ENCODE measurements at regions not wholly inside any gene's neighbourhood (a gene's known extent, or its start where the extent isn't known, plus 50 kb on each side); places are given as distances from the start of the nearest gene placed in this dataset.
"Not testable (repeated sequence)": the region's sequence is repeated elsewhere in the genome, so short reads cannot be mapped to it uniquely, and the experiment has no call there.

DNA sequence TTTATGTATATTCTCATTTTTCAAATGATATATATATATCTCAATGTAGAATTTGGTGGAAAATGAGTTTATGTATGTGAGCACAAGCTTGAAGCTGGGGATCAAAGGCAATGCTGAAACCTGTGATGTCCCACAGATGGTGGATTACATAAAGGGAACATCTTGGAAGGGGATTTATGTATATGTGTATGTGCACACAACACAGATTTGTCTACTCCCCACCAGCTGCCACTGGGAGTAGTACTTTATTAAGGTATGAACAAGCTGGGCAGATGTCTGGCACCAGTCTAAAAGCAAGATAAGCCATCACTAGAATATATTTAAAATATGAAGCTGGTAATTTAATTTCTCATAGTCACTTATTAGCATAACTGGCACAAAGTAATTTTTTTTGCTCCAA lies 895.6 kb downstream of the SLC6A15 start:
- no peak for DNase-seq

DNA sequence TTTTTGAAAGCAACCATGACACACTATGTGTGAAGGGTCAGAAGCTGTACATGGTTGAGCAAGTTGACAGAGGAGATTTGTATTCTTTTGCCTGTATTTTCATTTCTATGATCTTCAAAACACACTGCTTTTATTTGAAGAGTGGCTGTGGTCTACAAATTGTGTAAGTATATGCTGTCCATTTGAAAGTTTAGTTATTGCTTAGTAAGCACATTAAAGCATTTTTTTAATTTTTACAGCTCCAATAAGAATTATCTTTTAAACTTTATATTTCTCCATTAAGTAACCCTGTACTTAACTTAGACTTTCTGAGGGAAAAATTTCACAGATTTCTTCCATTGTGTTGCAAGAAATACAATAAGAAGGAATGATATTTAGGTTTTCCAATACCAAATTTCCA lies 915.2 kb downstream of the SLC6A15 start:
- no peak for DNase-seq

DNA sequence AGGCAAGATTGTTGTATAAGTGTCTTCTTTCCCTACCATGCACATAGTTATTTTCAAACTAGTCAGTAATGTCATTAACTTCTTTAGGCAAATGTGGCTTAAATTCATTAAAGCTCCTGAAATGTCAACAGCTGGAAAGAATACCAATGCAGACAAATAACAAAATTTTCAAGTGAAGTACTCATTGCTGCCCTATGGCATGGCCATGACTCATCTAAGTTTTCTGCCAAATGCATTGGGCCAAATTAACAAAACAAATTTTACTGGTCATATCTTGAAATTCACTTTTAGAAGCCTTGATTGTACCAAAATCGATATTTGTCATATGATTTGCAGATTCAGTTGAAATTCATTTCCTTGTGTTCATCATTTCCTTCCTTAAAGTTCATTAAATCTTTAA lies 915.9 kb downstream of the SLC6A15 start:
- DNase-seq: no peak

DNA sequence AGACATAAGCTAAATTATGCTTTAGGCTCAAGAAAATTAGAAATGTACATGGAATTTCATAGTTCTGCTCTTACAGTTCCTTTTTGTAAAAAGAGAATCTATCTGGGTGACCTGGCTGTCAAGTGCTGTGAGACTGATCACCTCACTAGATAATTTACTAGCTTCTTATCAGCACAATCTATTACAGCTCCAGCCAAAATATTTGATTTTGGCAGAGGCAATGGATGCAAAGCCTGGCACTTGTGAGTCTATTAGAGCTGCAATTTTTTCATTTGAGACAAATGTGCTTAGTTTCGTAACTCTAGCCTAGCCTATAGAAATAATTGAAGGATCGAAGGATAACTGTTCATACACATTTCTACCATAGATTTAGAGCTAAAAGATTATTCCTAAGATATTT lies 927.5 kb downstream of the SLC6A15 start:
- no peak for DNase-seq

DNA sequence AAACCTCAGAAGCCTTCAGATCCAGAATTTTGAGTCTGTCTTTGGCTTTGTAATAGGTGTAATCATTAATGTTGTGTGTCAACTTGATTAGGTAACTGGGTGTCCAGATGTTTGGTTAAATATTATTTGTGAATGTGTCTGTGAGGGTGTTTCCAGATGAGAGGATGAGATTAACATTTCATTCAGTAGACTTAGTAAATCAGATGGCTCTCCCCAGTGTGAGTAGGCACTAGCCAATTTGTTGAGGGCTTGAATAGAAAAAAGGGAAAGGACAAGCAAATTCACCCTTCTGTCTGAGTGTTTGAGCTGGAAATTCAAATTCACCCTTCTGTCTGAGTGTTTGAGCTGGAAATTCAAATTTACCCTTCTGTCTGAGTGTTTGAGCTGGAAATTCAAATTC lies 932.2 kb downstream of the SLC6A15 start:
- no peak for DNase-seq

DNA sequence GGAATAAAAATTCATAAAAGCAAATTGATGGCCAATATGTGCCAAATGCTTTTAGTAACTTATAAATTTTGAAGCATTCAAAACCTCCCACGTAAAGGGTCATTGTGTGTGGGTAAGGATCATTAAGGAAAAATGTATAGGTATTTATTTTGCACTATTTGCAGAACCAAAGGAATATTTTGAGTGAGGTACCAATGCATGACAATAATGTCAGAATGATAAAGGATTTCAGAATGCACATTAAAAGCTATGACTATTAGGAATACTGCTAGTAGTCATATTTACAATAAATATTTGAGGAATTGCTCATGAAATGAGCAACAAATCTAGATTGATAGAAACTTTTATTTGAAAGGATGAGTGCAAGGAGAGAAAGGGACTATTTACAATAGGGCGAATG lies 932.8 kb downstream of the SLC6A15 start:
- DNase-seq: no peak

DNA sequence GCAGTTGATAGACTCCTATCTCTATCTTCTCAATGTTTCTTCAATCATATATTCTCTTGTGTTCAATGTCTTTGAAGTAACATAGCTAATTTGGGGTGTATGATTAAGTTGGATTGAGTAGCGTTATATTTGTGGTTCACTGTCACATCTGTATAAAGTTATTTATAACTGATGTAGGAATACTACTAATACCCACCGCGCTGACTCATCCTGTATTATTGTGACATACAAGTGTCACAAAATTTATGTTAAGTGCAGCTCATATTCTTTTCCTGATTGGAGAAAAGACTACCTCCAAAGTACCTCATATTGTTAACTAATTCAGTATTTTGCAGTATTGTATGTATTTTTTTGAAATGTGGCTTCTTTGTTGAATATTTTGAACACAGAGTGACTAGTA lies 940.8 kb downstream of the SLC6A15 start:
- DNase-seq: no peak

DNA sequence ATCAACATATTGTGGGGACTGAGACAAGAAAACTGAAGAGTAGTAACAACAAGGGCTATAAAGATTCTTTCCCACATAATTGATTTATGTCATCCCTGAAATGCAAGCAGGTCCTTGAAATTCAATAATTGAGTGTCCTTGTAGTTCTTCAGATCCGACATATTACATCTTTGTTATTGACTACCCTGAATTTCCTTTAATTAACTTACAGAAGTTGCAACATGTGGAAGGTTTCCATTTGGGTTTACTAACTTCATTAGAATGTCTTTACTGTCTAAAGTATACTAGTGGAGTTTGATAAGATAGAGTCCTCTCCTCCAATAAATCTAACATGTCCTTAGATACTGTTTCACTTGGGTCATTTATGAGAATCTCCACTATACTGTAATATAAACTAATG lies 951.8 kb downstream of the SLC6A15 start:
- no peak for DNase-seq

DNA sequence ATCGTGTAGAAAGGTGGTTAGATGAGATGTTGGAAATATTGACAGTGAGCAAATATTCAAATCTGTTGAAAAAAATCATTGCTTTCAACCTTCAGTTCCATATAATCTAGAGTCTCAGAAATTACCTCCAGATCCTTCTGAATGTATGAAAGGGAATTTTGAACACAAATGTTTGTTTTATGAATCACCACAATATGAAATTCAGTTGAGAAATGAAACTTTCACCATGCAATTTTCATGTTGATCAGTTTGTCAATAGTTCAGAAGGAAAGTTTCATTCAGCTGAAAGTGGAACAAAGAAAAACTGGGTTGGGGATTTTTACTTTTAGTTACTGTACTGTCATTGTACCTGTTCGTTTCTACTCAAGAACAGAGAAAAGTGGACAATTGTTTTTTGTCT lies 953.6 kb downstream of the SLC6A15 start:
- DNase-seq: no peak

DNA sequence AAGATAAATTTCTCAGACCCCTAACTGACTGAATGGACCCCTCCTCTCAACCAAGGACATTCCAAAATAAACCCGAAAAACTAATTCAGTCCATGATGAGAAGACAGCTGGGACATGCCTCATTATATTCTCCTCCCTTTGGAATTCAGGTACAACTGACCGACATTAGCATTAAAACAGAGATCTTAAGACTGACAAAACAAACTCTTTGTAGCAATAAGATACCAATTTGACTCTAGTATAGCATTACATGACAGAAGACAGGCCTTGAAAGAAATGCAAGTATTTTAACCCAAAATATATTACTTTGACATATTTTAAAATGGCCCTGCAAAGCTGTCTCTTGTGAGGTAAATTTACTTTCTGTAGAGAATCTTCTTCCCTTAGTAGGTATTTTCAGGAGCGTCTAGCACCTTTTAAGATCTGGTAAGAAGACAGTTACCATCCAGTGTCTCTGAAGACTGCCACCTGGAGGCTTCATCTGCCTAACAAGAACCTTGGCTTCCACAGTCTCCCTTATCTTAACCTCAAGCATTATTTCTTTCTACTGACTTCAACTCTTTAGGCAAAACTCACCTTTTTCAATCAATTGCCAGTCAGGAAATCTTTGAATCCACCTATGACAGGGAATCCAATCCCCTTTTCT lies 957.5 kb downstream of the SLC6A15 start:
- no peak for DNase-seq

DNA sequence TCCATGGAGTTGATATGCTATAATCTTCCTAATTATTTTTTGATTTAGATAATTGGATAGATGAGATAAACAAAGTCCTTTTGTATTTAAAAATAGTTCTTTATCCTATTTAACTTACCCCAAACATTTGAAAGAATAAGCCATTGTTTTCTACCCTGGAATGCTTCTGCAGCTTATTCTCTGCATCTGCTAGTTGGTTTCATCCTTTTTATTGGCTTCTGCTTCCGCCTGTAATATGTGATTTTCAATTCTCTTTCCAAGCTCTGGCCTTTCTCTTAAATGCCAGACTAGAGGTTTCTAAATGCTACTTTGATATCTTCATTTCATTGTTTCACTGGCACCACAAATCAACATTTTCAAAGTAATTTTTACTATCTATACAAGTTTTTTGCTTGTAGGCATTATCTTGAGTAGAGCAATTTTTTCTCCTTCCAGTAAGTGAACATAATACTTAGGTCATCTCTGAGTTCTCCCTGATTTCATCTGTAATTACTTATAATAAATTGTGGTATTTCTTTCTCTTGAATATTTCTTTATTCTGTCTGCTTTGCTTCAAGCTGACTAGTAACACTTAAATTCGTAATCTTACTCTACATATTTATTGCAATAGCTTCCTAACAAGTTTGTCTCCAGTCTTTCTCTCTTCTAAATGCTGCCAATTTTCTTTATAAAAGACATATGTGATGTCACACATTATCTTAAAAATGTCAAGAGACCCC lies 958.4 kb downstream of the SLC6A15 start:
- no peak for DNase-seq

DNA sequence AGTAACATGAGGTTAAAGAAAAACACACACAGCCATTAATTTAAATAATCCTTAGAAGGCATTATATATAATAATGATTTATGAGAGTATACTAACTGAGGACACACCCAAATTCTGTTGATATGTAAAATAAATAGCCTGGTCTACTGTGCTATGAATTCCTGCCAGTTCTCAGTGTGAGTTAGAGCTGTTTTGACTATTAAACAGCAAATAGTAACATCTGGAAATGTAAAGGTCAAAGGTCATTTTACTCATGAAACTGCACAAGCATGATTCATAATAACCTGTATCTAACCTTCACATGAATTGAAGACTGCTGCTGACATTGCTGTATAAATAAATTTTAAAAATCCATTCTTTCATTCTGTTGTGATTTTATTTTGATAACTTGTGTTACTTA lies 966.7 kb downstream of the SLC6A15 start:
- no peak for DNase-seq

DNA sequence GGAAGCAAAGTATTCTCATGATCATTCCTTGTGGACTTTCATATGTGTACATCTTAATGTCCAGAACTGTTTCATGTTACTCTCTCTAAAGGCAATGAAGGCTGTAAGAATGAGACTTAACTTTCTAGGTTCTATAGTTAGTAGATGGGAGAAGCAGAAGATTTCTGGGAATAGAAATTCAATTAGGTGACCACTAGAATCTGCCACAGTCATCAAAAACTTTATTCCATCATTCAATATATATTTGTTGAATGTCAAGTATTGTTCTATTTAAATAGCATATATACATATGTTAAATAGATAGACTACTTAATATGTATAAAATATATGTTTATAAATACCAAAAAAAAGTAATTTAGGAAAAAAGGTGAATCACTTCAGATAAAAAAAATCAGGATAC lies 972.9 kb downstream of the SLC6A15 start:
- DNase-seq: no peak

DNA sequence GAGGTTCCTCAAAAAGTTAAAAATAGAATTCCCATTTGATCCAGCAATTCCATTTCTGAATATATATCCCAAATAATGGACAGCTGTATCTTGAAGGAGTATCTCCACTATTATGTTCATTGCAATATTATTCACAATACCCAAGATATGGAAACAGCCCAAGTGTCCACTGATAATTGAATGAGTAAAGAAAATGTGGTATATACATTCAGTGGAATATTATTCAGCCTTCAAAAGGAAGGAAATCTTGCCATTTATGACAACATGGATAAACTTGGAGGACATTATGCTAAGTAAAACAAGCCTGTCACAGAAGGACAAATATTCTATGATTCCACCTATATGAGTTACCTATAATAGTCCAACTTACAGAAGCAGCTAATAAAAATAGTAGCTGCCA lies 979.0 kb downstream of the SLC6A15 start:
- no peak for DNase-seq

DNA sequence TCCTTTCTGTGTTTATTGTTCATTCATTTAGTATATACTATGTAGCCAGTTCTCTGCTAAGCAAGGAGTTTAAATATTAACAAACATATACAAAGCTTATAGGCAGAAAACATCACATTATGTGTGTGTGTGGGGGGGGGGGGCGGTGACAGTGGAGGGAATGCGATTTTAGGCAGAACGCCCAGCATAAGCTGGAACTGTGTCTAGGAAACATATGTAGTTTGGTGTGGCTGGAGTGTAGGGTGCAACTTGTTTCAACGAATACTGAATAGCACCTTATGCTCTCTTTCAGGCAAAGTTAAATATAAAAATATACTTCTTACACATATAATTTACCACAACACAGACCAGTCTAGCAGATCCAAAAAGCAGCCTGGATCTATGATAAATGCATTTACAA lies 980.6 kb downstream of the SLC6A15 start:
- DNase-seq: no peak

DNA sequence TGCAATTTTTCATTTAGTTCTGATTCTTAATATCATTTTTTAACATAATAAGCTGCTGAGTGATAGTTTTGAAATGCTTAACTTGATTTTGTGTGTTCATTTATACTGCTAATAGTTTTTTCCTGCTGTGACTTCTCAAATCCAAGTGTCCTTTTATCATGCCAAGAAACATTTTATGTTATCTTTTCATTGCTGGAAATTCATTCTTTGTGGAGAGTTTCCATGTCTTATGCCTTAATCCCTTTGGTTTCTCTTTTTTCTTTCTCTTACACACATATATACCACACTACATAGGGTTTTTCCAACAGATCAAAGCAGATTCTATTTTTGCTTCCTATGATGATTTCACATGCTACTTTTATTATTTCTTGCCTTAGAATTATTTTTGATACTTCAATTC lies 981.1 kb downstream of the SLC6A15 start:
- no peak for DNase-seq

DNA sequence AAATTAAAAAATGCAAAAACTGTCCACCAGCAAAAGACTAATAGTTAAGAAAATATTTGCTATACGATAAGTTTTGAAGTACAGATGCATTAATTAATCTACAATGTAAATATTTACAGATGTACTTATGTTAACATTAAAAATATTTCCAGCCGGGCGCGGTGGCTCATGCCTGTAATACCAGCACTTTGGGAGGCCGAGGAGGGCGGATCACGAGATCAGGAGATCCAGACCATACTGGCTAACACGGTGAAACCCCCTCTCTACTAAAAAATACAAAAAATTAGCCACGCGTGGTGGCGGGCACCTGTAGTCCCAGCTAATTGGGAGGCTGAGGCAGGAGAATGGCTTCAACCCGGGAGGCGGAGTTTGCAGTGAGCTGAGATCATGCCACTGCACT lies 982.8 kb downstream of the SLC6A15 start:
- not testable (repeated sequence) for DNase-seq

DNA sequence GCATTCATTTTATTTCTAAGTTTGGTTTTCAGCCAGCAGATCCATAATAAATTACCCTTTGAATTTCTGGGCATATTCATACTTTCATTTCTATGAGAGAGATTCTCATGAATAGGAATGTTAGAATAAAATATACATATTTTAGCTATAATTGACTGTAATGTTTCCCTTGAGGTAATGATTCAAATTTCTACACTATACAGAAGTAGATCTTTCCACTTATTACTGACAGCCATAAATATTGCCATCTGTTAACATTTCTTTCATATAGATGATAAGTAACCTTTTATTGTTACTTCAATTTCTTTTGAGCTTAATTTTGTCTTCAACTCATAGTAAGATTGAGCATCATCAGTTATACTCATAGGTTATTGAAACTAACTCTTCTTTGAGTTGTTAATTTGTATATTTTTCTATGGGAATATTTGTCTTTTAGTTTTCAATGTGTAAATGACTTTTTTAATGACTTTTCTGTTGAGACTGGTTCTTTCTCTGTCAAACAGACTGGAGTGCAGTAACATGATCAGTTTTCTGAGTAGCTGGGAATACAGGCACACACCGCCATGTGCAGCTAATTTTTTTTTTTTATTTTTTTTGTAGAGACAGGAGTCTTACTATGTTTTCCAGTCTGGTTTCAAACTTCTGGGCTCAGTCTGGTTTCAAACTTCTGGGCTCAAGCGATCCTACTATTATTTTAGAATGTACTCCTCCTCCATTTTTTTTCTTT lies 991.6 kb downstream of the SLC6A15 start:
- no peak for DNase-seq

DNA sequence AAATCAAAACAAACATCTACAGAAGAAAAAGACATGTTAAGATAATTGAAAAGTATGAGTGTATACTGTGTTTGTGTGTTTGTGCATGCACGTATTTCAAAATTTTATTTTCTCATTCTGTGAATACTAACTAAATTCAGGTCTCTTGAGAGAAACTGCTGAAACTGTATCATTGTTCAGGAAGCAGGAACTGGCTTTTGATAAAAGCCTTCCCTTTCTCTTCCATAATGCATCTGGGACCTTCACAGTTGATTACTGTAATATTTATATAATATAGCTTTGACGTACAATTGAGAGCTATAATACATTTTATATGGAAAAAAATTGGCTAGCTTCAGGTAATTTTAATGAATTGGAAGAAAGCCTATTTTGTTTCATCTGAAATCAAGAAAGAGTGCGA lies 993.5 kb downstream of the SLC6A15 start:
- DNase-seq: no peak

DNA sequence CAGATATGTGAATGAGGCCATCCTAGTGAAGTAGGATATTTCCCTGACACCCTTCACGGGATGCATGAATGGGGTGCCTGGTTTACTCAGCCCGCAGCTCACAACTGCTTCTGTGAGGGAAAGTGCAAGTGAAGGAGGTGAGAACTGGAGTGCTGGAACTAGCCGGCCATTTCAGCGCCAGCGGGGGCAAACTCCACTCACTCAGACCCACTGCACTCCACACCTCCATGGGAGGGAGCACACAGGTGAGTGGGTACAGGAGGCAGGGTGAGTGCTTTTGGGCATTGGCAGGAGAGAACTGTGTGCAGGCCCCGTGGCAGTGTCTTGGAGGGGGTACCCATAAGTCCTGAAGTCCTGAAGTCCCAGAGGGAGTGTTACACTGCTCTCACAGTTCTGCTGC lies 1008.4 kb downstream of the SLC6A15 start:
- no peak for DNase-seq

DNA sequence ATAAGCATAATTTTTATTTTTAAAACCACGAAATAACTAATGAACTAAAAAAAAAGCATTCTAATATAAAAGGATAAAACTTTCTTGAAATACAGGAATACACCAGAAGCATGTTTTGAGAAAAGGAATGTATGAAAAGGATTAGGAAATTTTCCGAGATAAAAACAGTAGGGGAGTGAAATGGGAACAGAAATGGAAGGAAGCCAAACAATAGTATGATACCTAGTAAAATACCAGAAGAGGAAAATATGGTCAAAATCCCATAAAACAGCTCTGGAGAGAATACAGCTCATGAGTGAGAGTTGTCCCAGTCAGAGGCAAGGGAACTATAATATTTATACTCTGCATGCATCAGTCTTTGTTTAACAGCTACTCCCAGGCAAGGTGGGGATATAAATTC lies 1016.2 kb downstream of the SLC6A15 start:
- no peak for DNase-seq

DNA sequence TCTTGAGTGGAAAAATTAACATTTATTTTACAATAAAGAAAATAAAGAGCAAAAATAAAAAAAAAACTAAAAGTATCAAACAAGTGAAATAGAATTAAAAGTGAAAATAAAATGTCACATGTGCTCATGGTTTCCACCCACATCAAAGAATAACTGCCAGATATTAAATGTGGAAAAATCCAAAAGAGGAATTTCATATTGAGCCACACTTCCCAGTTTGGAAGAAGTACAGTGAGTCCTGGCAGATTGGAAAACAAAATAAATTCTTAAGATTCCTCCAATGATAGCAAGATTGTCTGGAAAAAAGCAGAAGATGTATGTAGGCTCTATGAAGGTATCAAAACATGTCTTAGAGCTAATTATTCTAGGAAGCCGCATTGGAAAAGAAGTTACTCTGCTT lies 1019.5 kb downstream of the SLC6A15 start:
- no peak for DNase-seq

DNA sequence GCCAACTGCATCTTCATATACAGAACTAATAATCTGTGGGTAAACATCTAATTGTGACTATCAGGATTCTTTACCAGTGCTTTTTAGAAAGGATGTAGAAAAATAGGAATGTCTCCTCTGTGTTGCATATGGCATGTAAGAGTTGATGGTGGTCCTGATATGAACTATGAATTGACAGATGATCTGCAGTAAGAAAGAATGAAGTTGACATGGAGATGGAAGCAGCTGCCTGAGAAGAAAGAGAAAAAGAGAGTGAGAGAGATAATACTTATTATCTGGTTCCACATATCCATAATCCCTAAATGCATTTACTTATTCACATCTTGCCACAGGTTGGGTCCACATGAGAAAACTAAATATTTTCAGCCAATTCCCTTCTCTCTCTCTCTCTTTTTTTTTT lies 1022.9 kb downstream of the SLC6A15 start:
- DNase-seq: no peak

DNA sequence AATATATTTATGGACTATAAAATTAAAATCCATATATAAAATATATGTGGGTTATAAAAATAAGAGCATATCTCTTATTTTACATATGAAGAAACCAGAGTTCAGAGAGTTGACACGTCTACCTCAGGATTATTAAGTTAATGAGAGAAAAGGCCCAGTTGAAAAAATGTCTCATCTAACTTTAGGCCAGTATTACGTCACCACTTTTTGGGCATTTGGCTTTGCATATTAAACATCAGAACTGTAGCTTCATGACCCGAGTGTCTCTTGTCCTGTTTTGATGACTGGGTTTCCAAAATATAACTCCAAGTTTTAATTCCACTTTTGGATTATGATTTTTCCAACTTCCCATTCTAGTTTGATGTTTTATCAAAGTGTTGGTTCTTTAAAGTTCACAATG lies 1026.1 kb downstream of the SLC6A15 start:
- DNase-seq: no peak
